NCI-H526 (cell line): ENCODE measurements at regions not wholly inside any gene's neighbourhood (a gene's known extent, or its start where the extent isn't known, plus 50 kb on each side); places are given as distances from the start of the nearest gene placed in this dataset.

Experiments used
- DNase-seq, 2 experiments: peaks; one replicate each; lab custom pipeline; 2025; lab: John Stamatoyannopoulos, UW

DNA sequence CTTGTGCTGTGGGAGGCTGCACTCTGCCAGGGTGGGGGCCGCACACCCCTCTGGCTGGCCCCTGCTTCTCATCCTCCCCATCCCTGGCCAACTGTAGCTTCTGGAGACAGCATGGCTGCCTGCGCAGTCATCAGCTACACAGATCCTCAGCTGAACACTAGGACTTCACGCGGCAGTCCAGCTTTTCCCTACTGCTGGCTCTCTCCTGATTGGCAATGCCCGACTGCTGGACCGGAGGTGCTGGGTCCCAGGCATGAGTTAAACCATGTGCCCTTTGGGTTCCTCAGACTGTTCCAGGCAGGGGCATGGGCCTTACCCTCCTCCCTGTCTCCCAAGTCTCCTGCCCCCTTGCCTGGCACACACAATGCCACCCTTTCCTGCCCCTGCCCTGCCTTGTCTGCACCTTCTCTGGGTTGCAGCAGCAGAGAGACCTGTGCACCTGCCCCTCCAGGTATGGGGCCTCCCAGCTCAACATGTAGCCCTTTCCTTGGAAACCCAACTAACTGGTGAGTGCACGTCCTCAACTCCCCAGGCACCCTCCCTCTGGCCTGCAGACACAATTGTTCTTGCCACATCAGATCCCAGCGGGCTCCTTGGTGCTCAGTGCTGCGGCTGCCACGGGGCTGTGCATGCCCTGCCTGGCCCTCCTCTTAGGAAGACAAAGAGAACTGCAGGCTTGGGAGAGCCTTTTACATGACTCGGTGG lies 1039.2 kb downstream of the TBC1D22A start:
- DNase-seq = no peak

DNA sequence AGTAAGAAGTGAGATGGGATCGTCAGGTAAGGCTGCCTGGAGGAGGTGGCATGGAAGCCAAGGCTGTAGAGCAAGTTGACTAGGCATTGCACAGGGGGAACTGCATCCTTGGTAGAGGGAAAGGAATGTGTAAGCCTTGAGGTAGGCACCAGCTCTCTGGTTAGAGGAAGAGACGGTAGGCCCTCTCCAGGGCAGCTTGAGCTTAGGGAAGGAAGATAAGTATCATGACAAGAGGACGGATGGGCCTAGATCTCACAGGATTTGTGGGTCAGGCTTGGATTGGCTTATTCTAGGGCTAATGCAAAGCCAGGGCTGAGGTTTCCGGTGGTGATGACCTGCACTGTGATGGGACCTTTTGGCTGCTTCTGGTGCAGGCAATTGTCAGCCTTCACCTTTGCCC lies 1035.8 kb downstream of the TBC1D22A start:
- no peak for DNase-seq

DNA sequence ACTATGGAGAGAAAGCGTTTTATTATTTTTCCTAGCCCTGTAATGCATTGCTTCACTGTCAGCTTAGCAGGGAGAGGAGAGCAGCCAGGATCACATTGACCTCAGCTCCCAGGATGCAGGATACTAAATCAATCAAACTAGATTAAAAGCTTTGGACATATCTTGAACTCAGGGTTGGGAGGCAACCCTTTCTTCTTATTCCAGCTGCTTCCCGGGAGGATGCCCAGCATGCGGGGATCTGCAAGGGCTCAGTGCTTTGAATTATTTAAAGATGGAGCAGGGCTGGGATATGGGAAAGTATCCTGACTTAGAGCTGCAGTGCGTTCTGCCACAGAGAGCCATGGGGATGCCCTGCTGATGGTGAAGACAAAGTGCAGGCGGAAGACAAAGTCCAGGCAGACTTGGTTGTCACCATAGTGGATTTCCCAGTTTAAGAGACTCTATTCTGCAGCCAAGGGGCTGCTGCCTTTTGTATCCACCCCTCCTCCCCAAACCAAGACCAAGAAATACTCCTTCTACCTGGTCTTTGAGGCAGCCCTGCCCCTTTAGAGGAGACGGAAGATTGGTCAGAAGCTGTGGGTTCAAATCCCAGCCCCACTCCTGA lies 1035.0 kb downstream of the TBC1D22A start:
- no peak for DNase-seq

DNA sequence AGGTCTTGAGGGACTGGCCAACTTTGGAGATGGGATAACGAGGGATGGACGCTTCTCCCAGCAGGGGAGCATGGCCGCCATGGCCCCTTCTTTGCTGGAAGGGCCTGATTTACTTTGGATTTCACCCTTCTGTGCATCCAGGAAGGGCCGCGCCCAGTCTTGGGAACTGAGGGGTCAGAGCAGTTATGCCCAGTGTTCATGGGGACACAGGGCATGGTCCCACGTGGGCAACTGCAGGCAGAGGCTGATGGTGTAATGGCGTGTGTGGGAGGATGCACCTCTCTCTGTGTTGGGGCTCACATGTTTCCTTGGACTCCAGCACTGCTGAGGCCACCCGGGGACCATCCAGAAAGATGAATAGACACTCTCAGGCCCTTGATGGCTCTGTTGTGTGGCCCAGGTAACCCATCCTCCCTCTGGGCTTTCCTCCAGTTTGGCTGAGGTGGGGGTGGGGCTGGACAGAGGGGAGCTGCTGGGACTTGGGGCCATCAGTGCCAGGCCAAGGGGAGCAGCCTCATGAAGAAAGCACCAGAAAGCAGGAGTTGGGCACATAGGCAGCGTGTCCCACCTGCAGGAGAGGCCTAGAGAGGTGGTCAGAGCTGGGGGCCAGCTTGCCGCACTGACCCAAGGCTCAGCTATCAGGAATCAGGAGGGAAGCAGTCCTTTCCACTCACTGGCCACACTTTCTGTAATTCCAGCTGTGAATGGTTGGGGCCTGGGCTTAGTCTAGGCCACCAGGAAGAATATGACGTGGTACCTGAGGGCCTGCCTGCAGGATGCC lies 1033.9 kb downstream of the TBC1D22A start:
- no peak for DNase-seq

DNA sequence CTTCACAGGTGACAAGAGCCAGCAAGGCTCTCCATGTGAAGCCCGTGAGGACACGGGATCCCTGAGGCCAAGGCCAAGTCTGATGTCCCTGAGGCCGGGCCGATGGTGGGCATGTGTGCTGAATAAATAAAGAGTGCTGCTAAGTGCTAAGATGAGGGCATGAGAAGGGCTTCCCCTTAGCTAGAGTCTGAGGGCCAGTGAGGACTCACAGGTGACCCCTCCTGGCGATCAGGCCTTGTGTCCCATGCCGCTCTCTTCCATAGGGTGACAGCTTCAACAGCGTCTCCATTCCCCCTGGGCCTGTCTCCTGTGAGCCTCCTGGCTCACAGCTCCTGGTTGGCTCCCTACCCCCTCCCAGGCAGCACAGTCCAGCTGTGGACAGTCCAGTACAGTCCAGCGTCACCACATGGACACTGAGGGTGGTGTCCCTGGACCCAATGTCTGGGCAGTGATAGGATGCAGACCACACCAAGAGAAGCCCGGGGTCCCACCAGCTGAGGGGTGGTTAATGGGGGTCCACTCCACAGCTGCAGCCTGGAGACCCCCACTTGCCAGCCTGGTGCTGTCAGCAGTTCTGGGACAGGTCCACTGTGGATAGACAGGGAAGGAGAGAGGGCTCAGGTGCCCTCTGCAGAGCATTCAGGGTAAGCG lies 1033.2 kb downstream of the TBC1D22A start:
- DNase-seq = no peak

DNA sequence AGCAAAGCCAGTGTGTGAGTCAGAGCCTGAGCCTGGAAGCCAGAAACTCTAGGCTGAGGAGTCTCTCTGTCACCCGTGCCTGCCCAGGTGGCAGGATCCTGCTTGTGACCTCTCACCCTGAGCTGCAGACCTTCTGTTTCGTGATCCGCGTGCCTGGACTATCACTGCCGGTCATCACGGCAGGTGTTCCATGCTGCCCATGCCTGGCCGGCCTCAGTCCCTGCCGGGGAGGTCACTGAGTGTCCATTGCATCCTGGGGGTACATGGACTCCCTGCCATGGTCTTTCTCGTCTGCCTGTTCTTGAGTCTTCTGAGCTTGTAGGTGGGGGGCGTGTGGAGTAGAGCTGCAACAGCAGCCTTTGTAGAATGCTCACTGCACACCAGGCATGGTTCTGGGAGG lies 1032.4 kb downstream of the TBC1D22A start:
- DNase-seq = no peak

DNA sequence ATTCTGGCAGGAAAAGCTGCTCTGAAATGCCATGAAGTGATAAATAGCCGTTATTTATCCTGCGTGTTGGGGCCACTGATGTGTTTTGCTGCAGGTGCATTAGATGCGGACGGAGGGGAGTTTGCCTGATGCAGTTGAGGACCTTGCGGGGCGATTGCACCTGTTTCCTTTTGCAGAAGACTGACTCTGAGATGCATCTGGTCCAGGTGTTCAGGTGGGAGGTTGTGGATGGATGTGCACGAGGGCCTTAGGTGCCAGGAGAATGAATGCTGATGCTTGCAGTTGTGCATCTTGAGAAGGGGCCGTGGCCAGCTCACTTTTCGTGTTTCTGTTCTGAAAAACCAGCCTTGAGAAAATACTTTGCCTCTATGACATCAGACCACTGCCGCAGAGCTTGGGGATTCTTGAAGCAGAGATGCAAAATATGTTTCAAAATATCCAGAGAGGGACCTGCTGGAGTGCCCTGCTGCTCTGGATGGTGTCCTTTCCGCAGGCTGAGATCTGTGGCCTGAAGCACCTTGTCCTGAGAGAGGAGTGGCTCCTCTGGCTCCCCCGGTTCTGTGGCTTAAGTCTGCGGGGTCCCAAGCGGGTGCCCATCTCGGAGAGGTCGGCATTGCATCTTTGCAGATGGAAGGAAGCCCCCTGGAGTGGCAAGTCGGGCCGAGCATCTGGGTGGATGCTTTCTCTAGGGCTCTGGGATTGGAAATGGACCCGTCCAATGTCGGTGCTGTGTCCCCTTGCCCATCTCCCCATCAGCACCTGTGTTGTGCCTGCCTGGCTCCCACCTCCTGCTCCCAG lies 1031.1 kb downstream of the TBC1D22A start:
- DNase-seq = no peak

DNA sequence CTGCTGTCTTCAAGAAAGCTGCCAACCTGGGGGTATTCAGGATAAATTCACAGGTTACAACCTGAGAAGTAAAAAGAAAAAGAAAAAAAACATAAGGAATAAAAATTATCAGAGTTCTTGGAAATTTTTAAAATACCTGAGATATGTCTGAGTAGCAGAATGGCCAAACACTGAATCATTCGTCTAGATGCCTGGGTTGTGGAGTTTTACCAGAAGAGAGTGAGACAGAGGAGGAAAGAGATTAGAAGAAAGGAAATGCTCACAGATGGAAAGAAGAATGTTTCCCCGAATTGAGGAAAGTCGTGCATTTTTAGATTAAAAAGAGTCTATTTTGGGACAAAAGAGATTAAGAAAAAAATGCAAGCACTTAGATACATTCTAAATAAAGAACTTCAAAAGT lies 1026.7 kb downstream of the TBC1D22A start:
- DNase-seq = no peak

DNA sequence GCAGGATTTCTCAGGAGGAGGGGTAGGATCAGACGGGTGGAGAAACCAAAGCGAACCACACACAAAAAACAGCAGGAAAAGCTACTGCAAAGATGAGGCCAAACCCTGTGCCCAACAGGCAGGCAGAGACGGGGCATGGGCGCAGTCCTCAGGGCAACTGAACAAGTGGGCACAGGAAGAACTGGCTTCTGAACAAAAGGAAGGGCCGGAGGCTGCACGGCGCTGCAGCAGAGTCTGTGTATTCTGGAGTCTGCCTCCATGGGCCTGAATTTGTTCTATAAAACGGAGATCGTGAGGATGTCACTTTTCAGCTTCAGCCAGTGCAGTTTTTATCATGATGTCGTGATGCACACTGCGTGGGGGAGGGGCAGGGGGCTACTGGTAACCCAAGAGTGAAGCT lies 1026.0 kb downstream of the TBC1D22A start:
- DNase-seq = no peak

DNA sequence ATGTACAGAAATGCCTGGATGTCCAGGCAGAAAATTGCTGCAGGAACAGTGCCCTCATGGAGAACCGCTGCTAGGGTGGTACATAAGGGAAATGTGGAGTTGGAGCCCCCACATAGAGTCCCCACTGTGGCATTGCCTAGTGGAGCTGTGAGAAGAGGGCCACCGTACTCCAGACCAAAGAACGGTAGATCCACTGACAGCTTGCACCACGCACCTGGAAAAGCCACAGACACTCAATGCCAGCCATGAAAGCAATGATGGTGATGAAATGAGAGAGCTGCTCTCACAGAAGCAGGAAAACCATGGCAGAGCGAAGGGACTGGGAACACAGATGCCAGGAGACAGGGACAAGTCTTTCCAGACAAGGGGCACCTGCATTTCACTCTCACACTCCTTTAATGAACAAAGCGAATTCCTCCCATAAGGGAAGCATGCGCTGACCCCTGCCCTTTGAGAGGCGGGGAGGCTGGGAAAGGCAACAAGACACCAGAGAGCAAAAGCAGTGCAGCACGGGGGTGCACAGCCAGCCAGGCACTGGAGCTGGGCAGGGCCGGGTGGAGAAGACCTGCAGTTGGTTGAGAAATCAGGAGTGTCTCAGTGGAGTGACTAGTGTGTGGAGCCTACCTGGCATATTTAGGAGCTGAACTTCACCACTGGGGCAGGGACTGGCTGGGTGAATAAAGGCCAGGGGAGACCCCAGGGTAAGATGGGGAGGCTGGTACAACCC lies 1025.2 kb downstream of the TBC1D22A start:
- no peak for DNase-seq

DNA sequence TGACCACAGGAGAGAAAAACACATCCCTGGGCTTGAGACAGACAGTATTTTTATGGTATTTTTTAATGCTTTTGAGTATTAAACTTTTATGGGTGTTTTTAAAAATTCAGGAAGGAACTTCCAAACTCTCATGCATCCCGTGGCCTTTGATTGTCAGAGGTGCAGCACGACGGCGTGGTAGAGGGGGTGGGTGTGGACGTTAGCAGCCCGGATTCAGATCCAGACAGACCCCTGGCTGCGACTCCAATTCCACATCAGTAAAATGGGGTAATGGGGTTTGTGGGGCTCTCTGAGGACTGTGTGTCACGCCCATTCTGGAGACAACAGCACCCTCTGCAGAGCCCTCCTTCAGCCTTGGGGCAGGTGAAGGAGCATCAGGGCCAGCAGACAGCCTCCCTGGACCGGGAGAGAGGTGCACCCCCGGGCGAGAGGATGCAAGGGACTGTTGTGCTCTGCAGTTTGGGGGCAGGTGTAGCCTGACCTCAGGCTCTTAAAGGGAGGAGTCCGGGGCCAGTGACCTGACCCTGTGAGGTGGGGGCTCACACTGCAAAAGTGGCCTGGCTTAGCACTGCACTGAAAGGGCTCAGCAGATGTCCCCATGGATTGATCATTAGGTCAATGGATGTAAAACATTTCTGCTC lies 1024.3 kb downstream of the TBC1D22A start:
- DNase-seq = no peak

DNA sequence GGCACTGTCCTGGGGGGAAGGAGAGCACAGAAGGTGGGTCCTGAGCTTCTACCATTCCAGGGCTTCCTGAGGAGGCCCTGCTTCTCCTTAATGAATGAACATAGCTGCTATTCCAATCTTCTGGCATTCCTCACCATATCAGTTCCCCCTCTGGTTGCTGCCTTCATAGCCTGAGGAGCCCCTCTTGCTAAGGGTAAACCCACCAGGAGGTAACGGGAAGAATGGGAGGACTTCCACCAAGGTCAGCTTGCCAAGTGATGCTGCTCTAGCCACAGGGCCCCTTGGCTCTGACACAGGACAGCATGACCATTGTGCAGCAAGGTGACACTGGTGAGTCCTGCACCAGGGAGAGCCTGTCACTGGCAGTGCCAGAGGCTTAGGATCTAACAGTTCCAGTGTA lies 1022.5 kb downstream of the TBC1D22A start:
- no peak for DNase-seq

DNA sequence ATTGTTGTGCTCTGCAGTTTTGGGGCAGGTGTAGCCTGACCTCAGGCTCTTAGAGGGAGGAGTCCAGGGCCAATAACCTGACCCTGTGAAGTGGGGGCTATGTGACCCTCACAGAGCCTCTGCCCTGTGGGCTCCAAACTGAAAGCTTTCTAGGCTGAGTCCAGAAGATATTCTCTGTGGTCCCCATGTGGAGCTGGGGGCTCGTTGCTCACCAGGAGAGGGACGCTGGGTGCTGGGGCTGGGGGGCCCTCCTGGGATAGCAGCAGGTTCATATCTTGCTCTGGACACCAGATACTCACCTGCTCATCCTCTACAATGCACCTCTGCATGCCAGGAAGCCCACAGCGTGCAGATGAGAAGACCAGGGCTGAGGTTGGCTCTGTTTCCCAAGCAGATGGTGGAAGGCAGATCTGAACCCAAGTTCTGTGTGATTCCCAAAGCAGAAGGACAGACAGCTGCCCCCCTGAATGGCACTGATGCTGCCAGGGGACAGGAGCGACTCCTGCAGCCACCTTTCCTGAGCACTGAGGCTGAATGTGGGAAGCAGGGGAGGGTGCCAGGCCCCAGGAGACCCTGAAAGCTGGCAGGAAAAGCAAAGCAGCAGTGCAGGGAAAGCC lies 1022.0 kb downstream of the TBC1D22A start:
- DNase-seq = no peak

DNA sequence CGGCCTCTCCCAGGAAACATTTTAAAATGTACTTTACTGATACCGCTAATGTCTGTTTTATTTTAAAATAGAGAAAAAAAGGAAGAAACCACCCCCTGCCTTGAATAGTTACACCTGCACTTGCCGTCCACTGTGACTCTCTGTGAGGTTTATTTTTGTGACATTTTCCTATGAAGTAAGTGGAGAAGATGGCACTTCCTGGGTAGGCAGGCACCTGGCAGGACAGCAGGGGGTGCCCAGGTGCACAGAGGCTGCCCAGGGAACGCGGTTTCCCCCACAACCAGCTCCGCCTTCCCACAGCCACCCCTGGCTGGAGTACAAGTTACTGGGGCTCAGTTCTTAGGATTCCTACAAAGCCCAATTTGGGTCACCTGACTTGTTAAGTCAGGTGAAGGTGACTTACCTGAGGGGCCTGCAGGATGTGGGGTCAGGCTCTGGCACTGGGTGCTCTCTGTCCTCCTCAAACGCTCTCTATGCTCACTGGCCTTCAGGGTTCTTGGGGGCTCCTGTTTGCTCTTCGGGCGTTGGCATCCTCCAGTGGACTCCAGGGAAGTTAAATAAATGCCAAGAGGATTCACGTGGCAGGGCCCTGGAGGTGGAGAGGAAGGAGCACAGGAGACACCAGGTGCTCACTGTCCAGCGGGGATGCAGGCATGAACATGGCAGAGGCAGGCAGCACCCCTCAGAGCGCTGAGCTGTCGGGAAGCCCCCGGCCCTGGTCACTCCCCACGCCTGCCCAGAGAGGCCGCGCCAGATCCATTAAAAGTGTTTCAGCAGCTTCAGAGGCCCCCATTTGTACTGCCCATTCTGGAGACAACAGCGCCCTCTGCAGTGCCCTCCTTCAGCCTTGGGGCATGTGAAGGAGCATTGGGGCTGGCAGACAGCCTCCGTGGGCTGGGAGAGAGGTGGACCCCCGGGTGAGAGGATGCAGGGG lies 1021.2 kb downstream of the TBC1D22A start:
- DNase-seq = no peak

DNA sequence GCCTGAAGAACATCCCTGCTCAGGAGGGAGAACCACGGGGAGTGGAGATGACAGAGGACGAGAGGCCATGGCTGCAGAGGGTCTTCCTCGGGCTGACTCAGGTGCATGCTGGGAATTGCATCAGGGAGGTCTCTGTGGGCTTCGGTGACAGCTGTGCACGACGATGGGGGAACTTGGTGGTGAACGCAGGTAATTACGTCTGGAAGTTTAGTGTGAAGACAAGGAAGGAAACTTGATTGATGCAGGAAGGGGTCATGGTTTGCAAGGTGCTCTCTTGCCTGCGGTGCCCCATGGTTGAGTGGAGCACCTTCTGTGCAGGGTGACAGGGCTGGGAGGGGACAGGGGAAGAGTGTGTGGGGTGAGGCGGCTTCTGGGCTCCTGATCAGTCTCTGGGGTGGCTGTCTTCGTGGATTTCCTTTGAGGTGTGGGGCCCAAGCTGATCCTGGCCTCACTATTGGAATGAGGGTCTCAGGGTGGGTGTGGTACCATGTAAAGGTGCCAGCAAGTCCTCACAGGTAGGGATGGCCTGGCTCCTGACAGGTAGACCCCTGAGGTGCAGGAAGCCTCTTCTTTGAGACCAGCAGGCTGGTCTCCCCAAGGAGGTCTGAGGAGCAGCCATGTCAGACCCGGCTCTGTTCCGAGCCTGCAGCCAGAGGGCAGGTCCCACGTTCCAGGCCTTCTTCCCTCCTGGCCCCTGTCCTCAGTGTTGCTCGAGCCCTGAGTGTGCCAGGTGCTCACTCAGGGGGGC lies 1020.1 kb downstream of the TBC1D22A start:
- no peak for DNase-seq

DNA sequence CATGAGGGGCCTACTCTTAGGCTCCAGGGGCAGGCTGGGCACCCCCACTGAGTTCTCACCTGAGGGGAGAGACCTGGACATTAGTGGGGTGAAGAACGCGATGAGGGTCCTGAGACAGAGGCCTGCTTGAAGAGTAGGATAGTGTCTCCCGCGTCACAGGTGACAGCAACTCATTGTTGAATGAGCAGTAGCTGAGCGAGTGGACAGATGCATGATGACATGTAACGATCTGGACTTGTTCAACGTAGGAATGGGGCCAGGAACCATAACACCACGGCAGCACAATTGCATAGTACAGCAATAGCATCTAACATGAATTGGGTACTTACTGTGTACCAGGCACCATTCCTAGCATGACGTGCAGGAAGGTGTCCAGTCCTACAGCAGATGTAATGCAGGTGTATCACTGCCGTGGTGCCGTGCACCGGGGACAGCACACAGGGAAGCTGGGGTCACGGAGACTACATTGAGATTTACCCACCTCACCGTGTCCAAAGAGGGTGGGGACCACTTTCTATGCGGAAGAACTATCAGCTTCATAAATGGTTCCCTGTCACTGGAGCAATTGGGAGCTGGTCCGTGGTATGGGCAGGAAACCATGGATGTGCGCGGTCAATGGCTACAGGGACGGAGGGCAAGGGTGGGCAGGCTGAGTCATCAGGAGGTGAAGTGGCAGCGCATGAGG lies 1019.1 kb downstream of the TBC1D22A start:
- no peak for DNase-seq

DNA sequence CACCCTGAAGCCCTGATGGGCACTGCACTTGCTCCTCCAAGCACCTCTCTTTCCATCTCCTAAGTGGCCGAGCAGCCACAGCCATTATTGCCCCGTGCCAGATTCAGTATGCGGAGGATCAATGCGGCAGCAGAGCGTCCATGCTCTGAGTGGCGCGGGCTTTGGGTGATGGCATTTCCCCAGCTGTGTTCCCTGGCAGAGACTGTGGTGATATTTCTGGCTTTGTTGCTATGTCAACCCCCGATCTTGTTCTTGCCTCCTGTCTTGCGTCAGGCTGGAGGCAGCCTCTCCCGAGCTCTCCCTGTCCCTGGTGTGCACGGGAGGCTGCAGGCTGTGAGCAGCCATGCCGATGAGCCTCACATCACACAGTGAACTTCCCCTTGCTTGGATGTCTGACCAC lies 1018.6 kb downstream of the TBC1D22A start:
- no peak for DNase-seq
